HL-60/S4 (cell line): ENCODE measurements at regions not wholly inside any gene's neighbourhood (a gene's known extent, or its start where the extent isn't known, plus 50 kb on each side); places are given as distances from the start of the nearest gene placed in this dataset.
"Not testable (repeated sequence)": the region's sequence is repeated elsewhere in the genome, so short reads cannot be mapped to it uniquely, and the experiment has no call there.

ENCODE experiments used
- in situ Hi-C: fragments of 300-500 bp; cut with MboI; formaldehyde crosslinking; loops from 2 replicates; pipeline ENCODE4 v1.14.3; 2022; ENCODE audit warnings: low sequenced_read_pairs

GRCh38 chr3:101995371-101996046 is 146.2 kb downstream of the NFKBIZ start:
- in situ Hi-C loops: no loop called here

DNA sequence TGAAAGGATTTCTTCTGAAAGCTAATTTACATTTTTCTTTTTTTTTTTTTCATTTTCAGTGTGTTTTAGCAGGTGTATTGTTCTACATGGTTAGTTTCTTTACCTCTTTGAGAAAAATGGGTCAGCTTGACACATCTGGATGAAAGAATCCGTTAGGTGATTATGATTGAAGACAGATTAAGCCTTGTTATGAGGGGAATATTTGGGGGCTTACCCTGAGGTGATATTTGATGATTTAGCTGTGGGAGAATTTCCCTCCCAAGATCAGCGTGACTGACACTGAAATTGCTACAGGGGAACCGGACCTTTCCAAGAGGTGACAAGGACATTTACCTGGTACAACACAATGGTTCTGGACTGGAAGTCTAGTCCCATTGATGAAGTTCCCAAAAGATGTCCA is 147.5 kb downstream of the NFKBIZ start:
- in situ Hi-C loops: no loop called here

DNA sequence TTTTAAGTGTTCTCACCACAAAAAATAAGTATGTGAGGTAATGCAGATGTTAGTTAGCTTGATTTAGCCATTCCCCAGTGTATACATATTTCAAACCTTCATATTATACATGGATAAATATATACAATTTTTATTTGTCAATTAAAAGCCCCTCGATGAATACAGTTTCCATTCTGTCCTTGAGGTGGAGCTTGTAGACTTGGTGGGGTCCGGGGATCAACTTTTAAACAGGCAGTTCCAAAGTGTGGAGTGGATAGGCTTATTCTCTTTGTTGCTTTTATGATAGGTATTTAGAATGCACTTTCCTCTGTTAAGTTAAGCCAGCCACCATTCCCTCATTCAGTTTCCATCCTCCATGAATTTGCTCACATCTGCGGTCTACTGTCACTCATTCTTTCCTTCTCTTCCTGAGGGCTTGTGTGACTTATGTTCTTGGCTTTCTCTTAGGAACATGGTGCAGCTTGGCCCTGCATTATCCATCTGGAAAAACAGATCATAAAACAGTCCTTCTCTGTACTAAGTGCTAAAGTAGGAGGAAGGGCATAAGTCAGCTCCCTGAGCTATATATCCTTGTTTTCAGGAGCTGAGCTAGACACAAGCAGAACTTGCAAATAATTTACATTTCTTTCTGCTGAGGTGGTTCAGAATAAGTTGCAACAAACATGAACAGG is 149.1 kb downstream of the NFKBIZ start:
- in situ Hi-C loops: no loop called here

GRCh38 chr3:101999177-101999779 is 150.0 kb downstream of the NFKBIZ start:
- in situ Hi-C loops: no loop called here

GRCh38 chr3:102000620-102001209 is 151.4 kb downstream of the NFKBIZ start:
- in situ Hi-C loops: no loop called here

DNA sequence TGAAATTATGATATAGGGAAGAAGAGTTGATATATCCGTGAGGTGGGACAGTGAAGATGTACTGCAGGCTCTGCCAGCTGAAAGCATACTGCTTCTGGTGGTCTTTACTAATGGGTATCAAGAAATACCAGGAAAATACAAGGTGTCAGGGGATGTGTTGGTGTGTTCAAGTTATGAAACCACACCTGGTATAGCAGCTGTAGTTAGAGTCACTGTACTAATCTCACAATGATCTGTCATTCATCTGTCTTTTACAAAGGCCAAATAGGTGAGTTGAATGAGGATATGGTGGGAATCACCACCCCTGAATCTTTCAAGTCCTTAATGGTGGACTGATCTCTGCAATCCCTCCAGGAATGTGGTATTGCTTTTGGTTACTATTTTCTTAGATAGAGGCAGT is 152.7 kb downstream of the NFKBIZ start:
- in situ Hi-C loops: no loop called here

DNA sequence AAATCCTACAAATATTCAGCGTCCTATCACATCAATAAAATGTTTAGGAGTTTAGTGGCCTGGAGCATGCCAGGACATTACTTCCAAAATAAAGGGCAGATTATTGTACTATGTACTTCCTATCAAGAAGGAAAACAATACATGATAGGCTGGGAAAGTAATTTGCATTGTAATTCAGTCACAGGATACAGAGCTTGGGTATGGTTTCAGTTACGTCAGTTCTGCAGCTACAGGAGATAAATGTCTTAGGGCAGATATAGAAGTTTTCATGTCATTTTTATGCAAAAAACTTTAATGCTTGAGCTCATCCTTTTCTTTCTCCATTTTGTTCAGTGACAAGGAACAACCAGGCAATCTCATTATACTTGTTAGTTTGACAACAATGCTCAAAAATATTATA is 155.2 kb downstream of the NFKBIZ start:
- in situ Hi-C loops: no loop called here

DNA sequence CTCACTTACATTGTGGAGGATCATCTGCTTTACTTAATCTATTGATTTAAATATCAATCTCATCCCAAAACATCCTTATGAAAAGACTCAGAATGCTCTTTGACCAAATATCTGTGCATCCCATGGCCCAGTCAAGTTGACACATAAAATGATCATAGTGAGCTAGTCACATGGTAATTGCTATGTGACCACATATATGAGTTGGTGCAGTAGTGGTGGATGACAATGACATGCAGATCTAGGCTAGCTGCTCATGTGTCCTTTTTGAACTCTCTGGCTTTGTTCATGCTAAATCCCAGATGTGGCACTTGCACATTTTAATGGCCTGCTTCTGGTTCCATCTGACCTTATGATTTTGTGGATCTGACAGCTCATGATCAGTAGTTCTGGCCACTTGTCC is 156.2 kb downstream of the NFKBIZ start:
- in situ Hi-C loops: no loop called here

DNA sequence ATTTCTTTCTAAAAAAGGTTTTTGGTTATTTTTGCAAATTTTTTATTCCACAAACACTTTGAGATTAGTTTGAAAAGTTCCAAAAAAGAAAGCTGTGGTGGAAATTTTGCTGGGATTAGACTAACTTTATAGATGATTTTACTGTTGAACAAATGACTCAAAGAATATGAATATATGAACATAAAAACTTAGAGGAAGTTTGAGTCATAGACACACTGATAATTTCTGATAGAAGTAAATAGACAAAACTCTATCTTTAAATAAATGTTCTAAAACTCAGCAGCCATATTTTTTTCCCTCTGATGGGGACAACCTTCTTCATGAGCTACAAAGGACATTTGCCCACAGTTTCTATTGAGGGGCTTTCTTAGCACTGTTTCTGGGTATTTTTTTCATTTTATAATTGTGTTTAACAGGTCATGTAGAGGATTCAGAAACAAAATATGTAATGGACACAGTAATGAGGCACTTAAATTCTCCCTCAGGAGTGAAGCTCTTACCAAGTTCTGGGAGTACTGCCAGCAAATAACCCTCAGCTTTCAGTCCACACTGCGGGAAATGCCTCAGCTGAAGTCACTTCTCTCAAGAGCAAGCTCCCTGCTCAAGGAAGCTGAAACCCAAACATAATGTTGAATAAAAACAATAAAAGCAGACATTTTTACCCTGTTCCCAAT is 157.6 kb downstream of the NFKBIZ start:
- in situ Hi-C loops: no loop called here

DNA sequence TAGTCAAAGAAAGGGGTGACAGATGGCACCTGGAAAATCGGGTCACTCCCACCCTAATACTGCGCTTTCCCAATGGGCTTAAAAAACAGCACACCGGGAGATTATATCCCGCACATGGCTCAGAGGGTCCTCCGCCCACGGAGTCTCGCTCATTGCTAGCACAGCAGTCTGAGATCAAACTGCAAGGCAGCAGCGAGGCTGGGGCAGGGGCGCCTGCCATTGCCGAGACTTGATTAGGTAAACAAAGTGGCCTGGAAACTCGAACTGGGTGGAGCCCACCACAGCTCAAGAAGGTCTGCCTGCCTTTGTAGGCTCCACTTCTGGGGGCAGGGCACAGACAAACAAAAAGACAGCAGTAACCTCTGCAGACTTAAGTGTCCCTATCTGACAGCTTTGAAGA is 159.1 kb downstream of the NFKBIZ start:
- in situ Hi-C loops: not testable (repeated sequence)

DNA sequence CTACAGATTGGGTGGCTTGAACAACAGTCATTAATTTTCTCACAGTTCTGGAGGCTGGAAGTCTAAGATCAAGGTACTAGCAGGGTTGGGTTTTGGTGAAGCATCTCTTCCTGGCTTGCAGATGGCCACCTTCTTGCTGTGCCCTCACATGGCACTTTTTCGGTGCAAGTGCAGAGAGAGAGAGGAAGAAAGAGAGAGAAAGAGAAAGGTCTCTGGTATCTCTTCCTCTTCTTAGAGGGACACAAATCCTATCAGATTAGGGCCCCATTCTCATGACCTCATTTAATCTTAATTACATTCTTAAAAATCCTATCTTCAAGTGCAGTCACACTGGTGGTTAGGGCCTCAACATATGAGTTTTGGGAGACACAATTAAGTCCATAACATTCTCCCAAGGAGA is 167.1 kb downstream of the NFKBIZ start:
- in situ Hi-C loops: no loop called here

DNA sequence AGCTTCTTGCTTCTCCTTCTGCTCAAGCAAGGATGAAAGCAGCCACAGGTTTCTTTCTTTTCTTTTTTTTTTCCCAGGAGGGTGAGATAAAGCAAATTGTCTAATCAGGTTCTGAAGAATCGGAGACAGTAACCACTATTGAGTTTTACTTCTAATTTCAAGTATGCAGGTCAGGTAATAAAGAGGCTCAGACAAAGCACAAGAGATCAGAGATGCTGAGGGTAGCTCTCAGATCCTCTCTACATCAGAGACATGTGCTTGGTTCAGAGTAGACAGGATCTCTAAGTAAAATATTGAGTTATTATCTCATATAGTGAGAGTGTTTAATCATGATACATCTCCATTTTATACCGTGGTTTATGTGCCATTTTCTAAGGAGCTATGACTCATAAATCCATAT is 168.5 kb downstream of the NFKBIZ start:
- in situ Hi-C loops: no loop called here

DNA sequence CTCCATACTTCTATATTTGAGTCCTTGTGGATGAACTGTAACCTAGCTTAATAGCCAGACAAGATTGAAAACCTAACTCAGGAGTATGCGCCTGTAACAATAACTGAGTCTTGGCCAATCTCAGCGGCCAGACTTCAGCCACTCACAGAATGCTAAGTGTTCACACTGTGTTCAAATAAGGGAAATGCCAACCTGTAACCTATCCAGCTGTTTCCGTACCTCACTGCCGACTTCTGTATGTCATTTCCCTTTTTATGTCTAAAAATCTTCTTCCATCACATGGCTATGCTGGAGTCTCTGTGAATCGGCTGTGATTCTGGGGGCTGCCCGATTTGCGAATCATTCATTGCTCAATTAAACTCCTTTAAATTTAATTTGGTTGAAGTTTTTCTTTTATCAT is 169.2 kb downstream of the NFKBIZ start:
- in situ Hi-C loops: no loop called here

GRCh38 chr3:102020735-102021134 is 171.4 kb downstream of the NFKBIZ start:
- in situ Hi-C loops: no loop called here

DNA sequence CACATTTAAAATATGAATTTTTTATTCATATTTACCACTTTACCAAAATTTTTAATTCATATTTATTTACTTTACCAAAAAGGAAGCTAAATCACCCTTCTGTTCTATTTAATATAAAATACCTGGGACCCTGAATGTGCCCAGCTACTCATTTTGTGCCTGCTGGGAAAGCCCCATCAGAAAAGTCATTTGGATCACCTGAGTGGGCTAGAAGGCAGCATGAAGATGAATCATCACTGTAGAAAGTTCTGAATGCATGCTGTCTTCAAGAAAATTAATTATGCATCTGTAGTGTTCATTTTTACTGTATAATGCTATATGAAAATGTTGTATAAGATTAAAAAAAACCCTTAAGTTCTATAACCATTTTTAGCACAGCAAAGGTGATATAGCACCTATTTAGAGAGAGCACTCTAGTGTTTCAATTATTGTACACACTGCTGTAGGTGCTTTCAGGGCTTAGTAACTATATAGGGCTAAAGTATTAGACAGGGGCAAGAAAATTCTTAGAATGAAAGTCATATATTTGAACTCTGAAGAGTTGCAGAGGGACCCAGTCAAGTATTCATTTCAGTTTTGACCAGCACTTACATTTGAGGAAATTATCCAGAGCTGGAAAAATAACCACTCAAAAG is 175.1 kb downstream of the NFKBIZ start:
- in situ Hi-C loops: no loop called here

- in situ Hi-C loops: no loop called here
Measured at GRCh38 chr3:102025606-102026270, 176.4 kb downstream of the NFKBIZ start.

DNA sequence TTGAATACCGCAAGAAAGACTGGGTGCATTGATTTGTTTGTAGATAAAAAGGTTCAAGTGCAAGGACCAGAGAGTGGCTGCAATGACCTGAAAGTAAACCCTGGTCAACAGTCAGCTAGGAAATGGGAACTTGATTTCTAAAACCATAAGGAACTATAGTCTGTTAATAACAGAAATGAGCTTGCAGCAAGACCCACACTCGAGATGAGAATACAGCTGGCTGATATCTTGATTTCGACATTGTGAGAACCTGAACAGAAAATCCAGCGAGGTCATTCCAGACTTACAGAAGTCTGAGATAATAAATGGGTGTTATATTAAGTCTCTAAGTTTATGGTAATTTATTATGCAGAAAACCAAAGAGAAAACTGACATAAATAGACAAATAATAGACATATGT is 177.3 kb downstream of the NFKBIZ start:
- in situ Hi-C loops: no loop called here

DNA sequence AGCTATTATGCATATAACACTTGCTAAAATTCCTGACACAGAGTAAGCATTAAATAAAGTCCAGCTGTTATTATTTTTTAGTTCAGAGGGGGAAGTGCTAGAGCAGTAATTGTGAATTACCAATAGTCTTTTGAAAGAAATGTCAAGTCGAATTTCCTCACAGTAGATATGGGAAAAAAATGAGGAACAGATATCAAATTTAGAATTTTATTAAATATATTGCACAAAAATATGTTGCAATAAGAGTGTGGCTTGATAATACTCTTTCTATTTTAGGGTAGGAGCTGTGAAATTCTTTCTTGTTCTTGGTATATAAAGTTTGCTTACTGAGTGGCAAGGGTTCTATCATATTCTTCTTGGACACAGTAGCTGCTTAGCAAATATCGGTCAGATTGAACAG is 181.3 kb downstream of the NFKBIZ start:
- in situ Hi-C loops: no loop called here

DNA sequence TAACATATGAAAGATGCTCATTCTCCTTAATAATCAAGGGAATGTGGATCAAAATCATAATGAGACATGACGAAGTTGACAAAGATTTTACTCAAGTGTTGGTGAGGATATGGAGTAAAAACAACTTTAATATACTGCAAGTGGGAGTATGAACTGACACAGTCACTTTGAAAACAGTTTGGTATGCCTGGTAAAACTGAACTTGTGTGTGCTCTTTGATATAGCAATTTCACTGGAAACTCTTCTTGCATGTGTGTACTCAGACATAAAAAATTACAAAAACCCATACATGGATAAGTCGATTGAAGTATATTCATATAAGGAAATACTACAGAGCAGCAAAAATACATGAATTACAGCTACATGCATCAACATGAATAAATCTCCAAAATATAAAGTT is 182.5 kb downstream of the NFKBIZ start:
- in situ Hi-C loops: no loop called here
